ENCODE measurements at regions not wholly inside any gene's neighbourhood (a gene's known extent, or its start where the extent isn't known, plus 50 kb on each side); places are given as distances from the start of the nearest gene placed in this dataset.

GRCh38 chr2:133774654-133775015, 206.4 kb upstream of the NCKAP5 start:
- Histone ChIP-seq H3K4me2 (ENCODE audit: insufficient read depth in 1 of 2, low read depth in 2 of 2, low read length in 2 of 2) (no peak overlapping the region), H3K27me3 (replicated peaks in 1 of 4; ENCODE audit: control insufficient read depth in 3 of 4, extremely low read depth in 1 of 4, insufficient read depth in 3 of 4, low read length in 3 of 4) (no peaks in the 10 kb centered on the region; a peak in 1 of 7 replicates), H3K79me2 (ENCODE audit: control insufficient read depth in 1 of 2, insufficient read depth in 2 of 2, low read length in 2 of 2) (no peaks in the 10 kb centered on the region), H3K18ac (ENCODE audit: extremely low read depth, low read length) (no peak overlapping the region), H2BK15ac (ENCODE audit: low read length) (no peak overlapping the region), H3K56ac (replicated peaks; ENCODE audit: insufficient read length, low read depth, low read length) (no peak overlapping the region), H4K8ac (ENCODE audit: extremely low read depth, insufficient read depth, low read length) (no peak overlapping the region), H2AFZ (ENCODE audit: low read length) (no peak overlapping the region), H4K5ac (ENCODE audit: insufficient read length, low read depth, low read length) (no peak overlapping the region), H3K23me2 (ENCODE audit: low read depth, low read length) (no peaks in the 10 kb centered on the region), H4K91ac (replicated peaks; ENCODE audit: insufficient read length, low read length) (no peak overlapping the region), H2BK5ac (ENCODE audit: low read depth, low read length) (no peak overlapping the region), H2BK20ac (ENCODE audit: low read length) (no peak overlapping the region), H3K9me3 (ENCODE audit: insufficient read depth in 2 of 2, low read depth in 1 of 2, low read length in 1 of 2) (no peaks in the 10 kb centered on the region), H3K79me1 (ENCODE audit: low read depth, low read length) (no peaks in the 10 kb centered on the region), H2BK120ac (replicated peaks; ENCODE audit: low read depth, low read length) (no peak overlapping the region), H2BK12ac (ENCODE audit: low read depth, low read length) (no peak overlapping the region), H3K4ac (replicated peaks; ENCODE audit: insufficient read length, low read depth, low read length) (no peak overlapping the region), H2AK5ac (ENCODE audit: low read depth, low read length) (no peak overlapping the region), H3K9ac (replicated peaks in 1 of 4; ENCODE audit: extremely low read depth in 1 of 4, low read depth in 3 of 4, low read length in 3 of 4) (no peak overlapping the region), H3K23ac (ENCODE audit: insufficient read length) (no peak overlapping the region), H4K20me1 (replicated peaks in 1 of 2; ENCODE audit: control insufficient read depth in 1 of 2, insufficient read depth in 2 of 2, low read length in 2 of 2) (no peaks in the 10 kb centered on the region), H3K4me1 (replicated peaks in 1 of 4; ENCODE audit: control insufficient read depth in 3 of 4, insufficient read depth in 4 of 4, low read length in 3 of 4) (no peaks in the 10 kb centered on the region), H3K27ac (ENCODE audit: low read depth, low read length) (no peak overlapping the region), H3K14ac (ENCODE audit: insufficient read length) (no peak overlapping the region), H3K36me3 (ENCODE audit: control insufficient read depth in 2 of 4, insufficient read depth in 4 of 4, low read length in 3 of 4) (no peaks in the 10 kb centered on the region), H3K4me3 (ENCODE audit: extremely low read depth in 1 of 4, insufficient read depth in 2 of 4, low read depth in 3 of 4, low read length in 4 of 4) (no peak overlapping the region)
- FAIRE-seq (no peak), DNase-seq (ENCODE audit: low read depth in 1 of 2, low spot score in 2 of 2) (no peak)
- no peak for TF ChIP-seq TBP (IDR thresholded peaks at IDR 0.05; ENCODE audit: low read depth, low read length)
- no peak for TF ChIP-seq EGR1 (IDR thresholded peaks at IDR 0.05; ENCODE audit: borderline replicate concordance, low read depth, low read length)
- TF ChIP-seq KDM4A (IDR thresholded peaks at IDR 0.05; ENCODE audit: low read depth, low read length, severe bottlenecking), result no peak
- no peak for TF ChIP-seq SUZ12 (IDR thresholded peaks at IDR 0.05; ENCODE audit: low read length)
- no peak for TF ChIP-seq ATF3 (IDR thresholded peaks at IDR 0.05; ENCODE audit: insufficient read depth, low read depth, low read length)
- no peak for TF ChIP-seq KDM5A (IDR thresholded peaks at IDR 0.05; ENCODE audit: low read length)
- TF ChIP-seq ZNF274 (IDR thresholded peaks at IDR 0.05; ENCODE audit: borderline replicate concordance, extremely low read depth, low read length), result no peak
- TF ChIP-seq ASH2L (IDR thresholded peaks at IDR 0.05; ENCODE audit: low read length), result no peak
- TF ChIP-seq YY1 (IDR thresholded peaks at IDR 0.05; ENCODE audit: low read depth, low read length), result no peak
- no peak for TF ChIP-seq SIX5 (IDR thresholded peaks at IDR 0.05; ENCODE audit: low read depth, low read length)
- WGBS, 2 experiments (ENCODE audit: extremely low coverage in 1 of 2, insufficient coverage in 1 of 2, insufficient read length in 1 of 2, insufficient replicate concordance in 2 of 2, low coverage in 1 of 2, low lambda C conversion rate in 2 of 2, missing lambda C conversion rate in 1 of 2), result 91% methylated on average over 5 of the region's 5 CpGs; no CpG with 5 or more reads in 1 of the 2 experiments
- CTCF ChIA-PET (ENCODE audit: partially characterized antibody), result no interaction called here
- POLR2A ChIA-PET (ENCODE audit: partially characterized antibody), result no interaction called here

All from H1 (cell line).